Neuronal stem cell (in vitro differentiated cells): ENCODE measurements at regions not wholly inside any gene's neighbourhood (a gene's known extent, or its start where the extent isn't known, plus 50 kb on each side); places are given as distances from the start of the nearest gene placed in this dataset.
"Not testable (repeated sequence)": the region's sequence is repeated elsewhere in the genome, so short reads cannot be mapped to it uniquely, and the experiment has no call there.

ENCODE experiments used
- DNase-seq: peaks from one replicate; pipeline ENCODE4 v3.0.0-alpha.2; 2013; ENCODE audit warnings: low spot score
- H2AFZ ChIP-seq: one replicate; pipeline ENCODE4 v1.6.1; 2013; ENCODE audit warnings: mild to moderate bottlenecking, low read length, inconsistent platforms
- H2AK5ac ChIP-seq: 2 replicates; pipeline ENCODE4 v1.6.1; 2013; ENCODE audit warnings: low read depth, mild to moderate bottlenecking, inconsistent platforms, low read length, moderate library complexity, mixed read lengths
- H2BK120ac ChIP-seq: 2 replicates; pipeline ENCODE4 v1.6.1; 2013; ENCODE audit warnings: low read depth, mild to moderate bottlenecking, inconsistent platforms, low read length, moderate library complexity, mixed read lengths
- H2BK12ac ChIP-seq: one replicate; pipeline ENCODE4 v1.6.1; 2013; ENCODE audit warnings: low read length, inconsistent platforms
- H2BK15ac ChIP-seq: 2 replicates; pipeline ENCODE4 v1.6.1; 2013; ENCODE audit warnings: mild to moderate bottlenecking, low read length, inconsistent platforms, mixed read lengths
- H2BK5ac ChIP-seq: one replicate; pipeline ENCODE4 v1.6.1; 2013; ENCODE audit warnings: inconsistent platforms, mild to moderate bottlenecking, low read length, moderate library complexity
- H3K14ac ChIP-seq: one replicate; pipeline ENCODE4 v1.6.1; 2013; ENCODE audit warnings: low read length, inconsistent platforms
- H3K18ac ChIP-seq: 2 replicates; pipeline ENCODE4 v1.6.1; 2013; ENCODE audit warnings: low read length, inconsistent platforms
- H3K23ac ChIP-seq: 2 replicates; pipeline ENCODE4 v1.6.1; 2013; ENCODE audit warnings: low read depth, mild to moderate bottlenecking, mixed read lengths, low read length, inconsistent platforms; ENCODE audit not compliant: poor library complexity
- H3K27ac ChIP-seq: replicated peaks from 3 replicates; pipeline ENCODE4 v1.5.1; 2013; ENCODE audit warnings: low read length, inconsistent platforms
- H3K27me3 ChIP-seq, 3 experiments: 2 replicates each; pipeline ENCODE4 v1.6.1; 2013; ENCODE audit warnings: low read length in 3 of 3, mild to moderate bottlenecking in 2 of 3, inconsistent platforms in 1 of 3, low read depth in 1 of 3, mixed read lengths in 1 of 3, moderate library complexity in 1 of 3; ENCODE audit not compliant: control insufficient read depth in 3 of 3, insufficient read depth in 3 of 3
- H3K36me3 ChIP-seq, 2 donors: replicated peaks in 1 of 2; 2 replicates each; pipeline ENCODE4 v1.6.1; 2013; ENCODE audit warnings: low read length in 2 of 2; ENCODE audit not compliant: control insufficient read depth in 2 of 2, insufficient read depth in 2 of 2
- H3K4ac ChIP-seq: 2 replicates; pipeline ENCODE4 v1.6.1; 2013; ENCODE audit warnings: inconsistent platforms, mild to moderate bottlenecking, low read length, moderate library complexity
- H3K4me1 ChIP-seq, 2 donors: 1 replicate in 1 of 2; 2 replicates in 1 of 2; pipeline ENCODE4 v1.6.1; 2013; ENCODE audit warnings: low read length in 2 of 2, low read depth in 1 of 2; ENCODE audit not compliant: control insufficient read depth in 2 of 2, insufficient read depth in 1 of 2
- H3K4me2 ChIP-seq: one replicate; pipeline ENCODE4 v1.6.1; 2013; ENCODE audit warnings: mild to moderate bottlenecking, low read length, inconsistent platforms; ENCODE audit not compliant: insufficient read depth, poor library complexity, severe bottlenecking
- H3K4me3 ChIP-seq, 2 donors: 2 replicates each; pipeline ENCODE4 v1.5.1; 2013; ENCODE audit warnings: low read length in 2 of 2, mild to moderate bottlenecking in 2 of 2, inconsistent platforms in 1 of 2, moderate library complexity in 1 of 2
- H3K79me1 ChIP-seq: one replicate; pipeline ENCODE4 v1.6.1; 2013; ENCODE audit warnings: low read depth, mild to moderate bottlenecking, inconsistent platforms, low read length, moderate library complexity
- H3K9ac ChIP-seq: one replicate; pipeline ENCODE4 v1.6.1; 2013; ENCODE audit warnings: mild to moderate bottlenecking, low read depth, low read length, inconsistent platforms; ENCODE audit not compliant: poor library complexity
- H3K9me3 ChIP-seq, 2 donors: replicated peaks in 1 of 2; 2 replicates each; pipeline versions ENCODE3 to v1.6.1; 2013; ENCODE audit warnings: low read length in 2 of 2, mild to moderate bottlenecking in 2 of 2, inconsistent platforms in 1 of 2, low read depth in 1 of 2, mixed read lengths in 1 of 2, moderate library complexity in 1 of 2; ENCODE audit not compliant: control insufficient read depth in 2 of 2, insufficient read depth in 1 of 2
- H4K8ac ChIP-seq: one replicate; pipeline ENCODE4 v1.6.1; 2013; ENCODE audit warnings: low read depth, mild to moderate bottlenecking, inconsistent platforms, low read length, moderate library complexity
- H4K91ac ChIP-seq: one replicate; pipeline ENCODE4 v1.6.1; 2013; ENCODE audit warnings: low read length, low read depth, mild to moderate bottlenecking, inconsistent platforms; ENCODE audit not compliant: poor library complexity
- WGBS, 2 donors: extraction: QIAGEN DNeasy Blood & Tissue Kit; methylation state at CpG; one replicate each; pipeline ENCODE4 v1.1.7; 2013; ENCODE audit warnings: missing lambda C conversion rate in 2 of 2, mixed read lengths in 1 of 2; ENCODE audit not compliant: insufficient read length in 2 of 2, insufficient replicate concordance in 1 of 2; ENCODE audit errors: extremely low coverage in 2 of 2; 5-methylcytosine and 5-hydroxymethylcytosine counted together

GRCh38 chr6:48541649-48542048 lies 430.7 kb upstream of the PTCHD4 start:
- Histone ChIP-seq H2AFZ (no peak overlapping the region), H2AK5ac (no peak overlapping the region), H2BK15ac (no peak overlapping the region), H3K18ac (no peak overlapping the region), H3K36me3 (no peaks in the 10 kb centered on the region), H2BK120ac (no peak overlapping the region), H3K27ac (no peak overlapping the region), H3K14ac (no peak overlapping the region), H3K4me1 (no peaks in the 10 kb centered on the region), H2BK12ac (no peak overlapping the region), H3K9me3 (no peaks in the 10 kb centered on the region), H3K9ac (no peak overlapping the region), H3K4me3 (no peak overlapping the region), H4K8ac (no peak overlapping the region), H3K23ac (no peak overlapping the region), H3K4ac (no peak overlapping the region), H3K4me2 (no peak overlapping the region), H3K79me1 (no peaks in the 10 kb centered on the region), H2BK5ac (no peak overlapping the region), H3K27me3 (no peaks in the 10 kb centered on the region), H4K91ac (no peak overlapping the region)
- DNase-seq = no peak

DNA sequence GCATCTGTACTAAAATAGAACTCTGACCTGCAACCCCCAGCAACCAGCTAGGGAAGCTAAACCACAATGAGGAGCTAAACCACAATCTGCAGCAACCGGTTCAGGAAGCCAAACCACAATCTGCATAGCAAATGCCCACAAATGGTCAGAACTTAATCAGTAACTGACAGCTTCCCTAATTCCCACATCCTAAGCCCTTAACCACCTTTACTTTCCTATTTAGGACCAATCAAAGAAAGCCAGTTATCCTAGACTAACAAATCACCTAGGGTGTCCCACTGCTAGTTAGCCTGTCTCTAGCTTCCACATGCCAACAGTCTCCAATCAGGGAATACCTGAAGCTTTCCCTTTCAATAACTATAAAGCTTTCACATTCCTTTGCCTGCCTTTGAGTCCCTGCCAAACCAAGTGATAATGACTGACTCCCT lies 424.6 kb upstream of the PTCHD4 start:
- Histone ChIP-seq H3K4ac (no peak overlapping the region), H4K8ac (no peak overlapping the region), H3K4me1 (peaks cover 0 to 2% of the 10 kb centered on the region in 2 donors), H3K4me3 (no peak overlapping the region), H3K27ac (peak overlapping the region; percentile 63), H3K4me2 (no peak overlapping the region), H3K18ac (no peak overlapping the region), H3K14ac (no peak overlapping the region), H2AFZ (no peak overlapping the region), H3K23ac (no peak overlapping the region), H2BK12ac (no peak overlapping the region), H3K9ac (no peak overlapping the region), H3K9me3 (no peaks in the 10 kb centered on the region), H3K36me3 (no peaks in the 10 kb centered on the region), H2BK15ac (no peak overlapping the region), H2BK120ac (no peak overlapping the region), H2AK5ac (no peak overlapping the region), H3K27me3 (no peaks in the 10 kb centered on the region), H4K91ac (no peak overlapping the region), H3K79me1 (no peaks in the 10 kb centered on the region), H2BK5ac (no peak overlapping the region)
- DNase-seq = peak; percentile 2
- WGBS, 2 donors = no CpG with 5 or more reads among the region's 1 CpG

GRCh38 chr6:48530978-48531377 lies 420.0 kb upstream of the PTCHD4 start:
- not testable (repeated sequence) for H3K27ac ChIP-seq, H2BK12ac ChIP-seq, H2BK5ac ChIP-seq, H3K36me3 ChIP-seq, H3K23ac ChIP-seq, H3K79me1 ChIP-seq, H2AK5ac ChIP-seq, H3K14ac ChIP-seq, H4K91ac ChIP-seq, H3K9ac ChIP-seq, H2BK15ac ChIP-seq, H3K4me1 ChIP-seq, H2AFZ ChIP-seq, H3K4ac ChIP-seq, H3K27me3 ChIP-seq, H3K4me2 ChIP-seq, DNase-seq, H3K4me3 ChIP-seq, H4K8ac ChIP-seq, H2BK120ac ChIP-seq, H3K9me3 ChIP-seq, H3K18ac ChIP-seq
- no CpG with 5 or more reads among the region's 3 CpGs for WGBS, 2 donors

GRCh38 chr6:48525849-48526248 lies 414.9 kb upstream of the PTCHD4 start:
- H2BK12ac ChIP-seq = no peak overlapping the region

More at GRCh38 chr6:48525849-48526248, 414.9 kb upstream of the PTCHD4 start:
- no peak for DNase-seq
- Histone ChIP-seq H3K79me1 (no peaks in the 10 kb centered on the region), H2AK5ac (no peak overlapping the region), H3K9me3 (no peaks in the 10 kb centered on the region), H3K23ac (no peak overlapping the region), H3K4me2 (no peak overlapping the region), H3K4me1 (no peaks in the 10 kb centered on the region), H3K27me3 (no peaks in the 10 kb centered on the region), H3K18ac (no peak overlapping the region), H3K9ac (no peak overlapping the region), H2BK15ac (no peak overlapping the region), H2AFZ (no peak overlapping the region), H3K4ac (no peak overlapping the region), H2BK120ac (no peak overlapping the region), H4K91ac (no peak overlapping the region), H3K36me3 (no peaks in the 10 kb centered on the region), H2BK5ac (no peak overlapping the region), H3K27ac (no peak overlapping the region), H3K4me3 (no peak overlapping the region), H3K14ac (no peak overlapping the region), H4K8ac (no peak overlapping the region)
- no CpG with 5 or more reads among the region's 2 CpGs for WGBS, 2 donors
